HepG2 (cell line): ENCODE measurements at regions not wholly inside any gene's neighbourhood (a gene's known extent, or its start where the extent isn't known, plus 50 kb on each side); places are given as distances from the start of the nearest gene placed in this dataset.

Experiments
- CTCF ChIP-seq: sonication (generic); formaldehyde crosslinking; IDR thresholded peaks from 2 replicates; pipeline ENCODE4 v1.5.0; 2020; ENCODE audit warnings: mild to moderate bottlenecking, missing genetic modification reagents, moderate library complexity
- PHF21A ChIP-seq: sonication (generic); formaldehyde crosslinking; IDR thresholded peaks from 2 replicates; pipeline ENCODE4 v1.5.0; 2020; ENCODE audit warnings: mild to moderate bottlenecking, missing genetic modification reagents
- SIX4 ChIP-seq: sonication (generic); formaldehyde crosslinking; IDR thresholded peaks from 2 replicates; pipeline ENCODE4 v1.4.0; 2020; ENCODE audit warnings: missing genetic modification reagents
- ZFP37 ChIP-seq: sonication (generic); formaldehyde crosslinking; IDR thresholded peaks from 2 replicates; pipeline ENCODE4 v1.4.0; 2020; ENCODE audit warnings: missing genetic modification reagents, borderline replicate concordance

- TF ChIP-seq ZFP37 (CRISPR knock-in tag) (no peak), PHF21A (CRISPR knock-in tag) (no peak), CTCF (CRISPR knock-in tag) (no peak), SIX4 (CRISPR knock-in tag) (no peak)
Observed at GRCh38 chr2:238717084-238717483, 130.8 kb upstream of the TWIST2 start.
